GM19238 (cell line): ENCODE measurements at regions not wholly inside any gene's neighbourhood (a gene's known extent, or its start where the extent isn't known, plus 50 kb on each side); places are given as distances from the start of the nearest gene placed in this dataset.
"Not testable (repeated sequence)": the region's sequence is repeated elsewhere in the genome, so short reads cannot be mapped to it uniquely, and the experiment has no call there.

Experiments used
- DNase-seq: peaks from one replicate; pipeline ENCODE4 v3.0.0; 2011; ENCODE audit warnings: low spot score; ENCODE audit not compliant: insufficient read length

- no peak for DNase-seq
Measured at GRCh38 chr6:144475411-144475810, 190.3 kb downstream of the UTRN start.

- no peak for DNase-seq
Measured at GRCh38 chr6:144476286-144476685, 191.2 kb downstream of the UTRN start.

GRCh38 chr6:144477396-144477795 lies 192.3 kb downstream of the UTRN start:
- no peak for DNase-seq

GRCh38 chr6:144477856-144478255 lies 192.7 kb downstream of the UTRN start:
- no peak for DNase-seq

- no peak for DNase-seq
Measured at GRCh38 chr6:144478483-144478882, 193.3 kb downstream of the UTRN start.

- no peak for DNase-seq
Measured at GRCh38 chr6:144479991-144480390, 194.9 kb downstream of the UTRN start.

GRCh38 chr6:144480473-144480872 lies 195.3 kb downstream of the UTRN start:
- no peak for DNase-seq

- no peak for DNase-seq
Measured at GRCh38 chr6:144481527-144481926, 196.4 kb downstream of the UTRN start.

- DNase-seq: peak; percentile 55
Measured at GRCh38 chr6:144482142-144482541, 197.0 kb downstream of the UTRN start.

GRCh38 chr6:144485531-144485930 lies 200.4 kb downstream of the UTRN start:
- DNase-seq: no peak

GRCh38 chr6:144488590-144488989 lies 203.5 kb downstream of the UTRN start:
- no peak for DNase-seq

- no peak for DNase-seq
Measured at GRCh38 chr6:144493035-144493910, 208.1 kb downstream of the UTRN start.

- DNase-seq: not testable (repeated sequence)
Measured at GRCh38 chr6:144495076-144495475, 209.9 kb downstream of the UTRN start.

- no peak for DNase-seq
Measured at GRCh38 chr6:144497650-144498049, 212.5 kb downstream of the UTRN start.

GRCh38 chr6:144500892-144501291 lies 215.8 kb downstream of the UTRN start:
- DNase-seq: no peak

- not testable (repeated sequence) for DNase-seq
Measured at GRCh38 chr6:144505214-144505613, 220.1 kb downstream of the UTRN start.

GRCh38 chr6:144506051-144506450 lies 220.9 kb downstream of the UTRN start:
- DNase-seq: not testable (repeated sequence)

GRCh38 chr6:144507772-144508312 lies 222.7 kb downstream of the UTRN start:
- not testable (repeated sequence) for DNase-seq

GRCh38 chr6:144510859-144511258 lies 225.7 kb downstream of the UTRN start:
- DNase-seq: no peak

- no peak for DNase-seq
Measured at GRCh38 chr6:144515761-144516160, 230.6 kb downstream of the UTRN start.

- no peak for DNase-seq
Measured at GRCh38 chr6:144519426-144519825, 234.3 kb downstream of the UTRN start.

- DNase-seq: no peak
Measured at GRCh38 chr6:144528743-144529425, 243.7 kb downstream of the UTRN start.
